Activated T-helper 17 cell treated with anti-CD3 and anti-CD28 coated beads, Interleukin-2, amount 50 U/mL, for 72 hours (primary cell): ENCODE measurements at regions not wholly inside any gene's neighbourhood (a gene's known extent, or its start where the extent isn't known, plus 50 kb on each side); places are given as distances from the start of the nearest gene placed in this dataset.
A peak's percentile ranks its signal among the peaks of the same experiment; 100 is the strongest.

Experiments used
- ATAC-seq: fragments of 150-1000 bp; cut with Tn5 transposase; replicated peaks from 2 replicates; pipeline ENCODE4 v1.10.0; 2021; ENCODE audit warnings: mild to moderate bottlenecking, moderate library complexity
- H3K27ac Mint-ChIP-seq: one replicate; pipeline ENCODE4 v1.8.0; 2022; ENCODE audit warnings: mixed read lengths
- H3K27me3 Mint-ChIP-seq: one replicate; pipeline ENCODE4 v1.8.0; 2022; ENCODE audit warnings: mixed read lengths
- H3K36me3 Mint-ChIP-seq: one replicate; pipeline ENCODE4 v1.8.0; 2022; ENCODE audit warnings: low read depth, mild to moderate bottlenecking, mixed read lengths
- H3K4me1 Mint-ChIP-seq: one replicate; pipeline ENCODE4 v1.8.0; 2022; ENCODE audit warnings: mixed read lengths
- H3K4me3 Mint-ChIP-seq: one replicate; pipeline ENCODE4 v1.8.0; 2022; ENCODE audit warnings: mild to moderate bottlenecking, mixed read lengths
- H3K9me3 Mint-ChIP-seq: one replicate; pipeline ENCODE4 v1.8.0; 2022; ENCODE audit warnings: mixed read lengths

DNA sequence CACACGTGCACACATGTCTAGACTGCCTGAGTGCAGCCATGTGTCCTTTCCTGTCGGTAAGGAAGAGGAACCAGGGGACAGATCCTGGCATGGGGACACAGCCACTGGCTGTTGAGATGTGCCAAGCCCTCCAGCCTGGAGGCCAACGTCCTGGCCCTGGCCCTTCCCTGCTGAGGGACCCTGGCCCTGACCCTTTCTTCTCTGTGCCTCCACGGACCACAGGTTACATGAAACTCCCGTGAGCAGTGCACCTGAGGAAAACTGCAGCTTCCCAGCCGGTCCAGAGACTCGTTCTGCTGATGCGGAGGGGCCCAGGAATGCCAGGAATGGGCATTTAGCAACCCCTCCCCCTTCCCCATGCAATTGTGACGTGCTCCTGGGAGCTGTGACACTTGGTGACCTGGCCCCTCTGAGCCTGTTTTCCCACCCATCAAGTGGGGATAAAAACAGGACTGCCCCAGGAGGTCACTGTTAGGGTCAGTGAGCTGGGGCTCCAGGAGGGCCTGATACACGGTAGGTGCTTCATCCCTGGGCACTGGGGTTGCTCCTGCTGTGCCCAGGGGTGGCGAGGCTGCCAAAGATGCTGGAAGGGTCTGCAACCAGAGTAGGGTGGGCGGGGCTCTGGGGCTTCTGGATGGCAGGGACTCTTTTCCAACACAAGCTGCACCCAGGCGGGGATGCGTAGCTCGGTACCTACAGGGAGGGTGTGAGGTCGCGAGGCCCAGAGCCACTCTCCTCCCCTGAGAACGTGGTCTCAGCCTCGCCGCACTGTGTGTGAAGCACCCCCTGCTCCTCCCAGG is 151.5 kb downstream of the C9orf50 start:
- ATAC-seq = no peak
- Mint-ChIP-seq H3K4me3 (no peak overlapping the region), H3K9me3 (no peaks in the 10 kb centered on the region), H3K4me1 (peaks cover 22% of the 10 kb centered on the region), H3K36me3 (no peaks in the 10 kb centered on the region), H3K27ac (peak overlapping the region; percentile 37), H3K27me3 (no peaks in the 10 kb centered on the region)

DNA sequence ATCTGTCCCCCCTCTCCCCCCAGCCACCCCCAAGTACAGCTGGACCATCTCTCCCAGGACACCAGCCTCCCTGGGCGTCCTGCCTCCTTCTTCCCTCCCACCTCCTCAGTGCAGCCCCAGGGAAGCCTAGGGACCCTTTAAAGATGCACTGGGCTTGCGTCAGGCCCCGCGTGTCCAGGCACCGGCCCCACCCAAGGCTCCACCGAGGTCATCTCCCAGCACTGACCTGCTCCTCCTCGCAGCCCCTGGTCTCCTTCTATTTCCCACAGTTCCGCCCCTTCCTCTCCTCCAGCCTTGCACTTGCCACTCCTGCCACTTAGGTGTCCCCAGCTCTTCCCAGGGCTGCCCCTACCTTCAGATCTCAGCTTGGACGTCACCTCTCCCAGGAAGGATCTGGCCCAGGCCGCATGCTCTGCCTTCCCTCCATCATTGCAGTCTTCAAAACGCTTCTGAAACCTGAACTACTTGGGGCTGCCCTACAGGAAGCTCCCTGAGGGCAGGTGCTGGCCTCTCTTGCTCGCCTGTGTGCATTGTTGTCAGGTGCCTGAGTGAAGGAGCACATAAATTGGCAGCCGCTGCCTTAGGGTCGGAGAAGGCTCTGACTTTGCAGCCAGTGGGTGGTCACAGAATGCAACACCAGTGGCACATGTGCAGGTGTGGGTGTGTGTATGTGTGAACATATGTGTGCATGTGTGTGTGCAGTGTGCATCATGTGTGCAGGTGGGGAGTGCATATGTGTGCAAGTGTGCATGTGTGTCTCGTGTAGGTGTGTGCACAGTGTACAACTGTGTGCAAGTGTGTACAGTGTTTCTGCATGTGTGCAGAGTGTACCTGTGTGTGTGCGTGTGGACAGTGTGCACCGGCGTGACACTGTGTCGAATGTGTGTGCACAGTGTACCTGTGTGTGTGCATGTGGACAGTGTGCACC is 152.9 kb downstream of the C9orf50 start:
- Mint-ChIP-seq H3K27me3 (no peaks in the 10 kb centered on the region), H3K36me3 (no peaks in the 10 kb centered on the region), H3K4me3 (no peak overlapping the region), H3K9me3 (no peaks in the 10 kb centered on the region), H3K4me1 (peaks cover 22% of the 10 kb centered on the region), H3K27ac (peak overlapping the region; percentile 34)
- no peak for ATAC-seq

DNA sequence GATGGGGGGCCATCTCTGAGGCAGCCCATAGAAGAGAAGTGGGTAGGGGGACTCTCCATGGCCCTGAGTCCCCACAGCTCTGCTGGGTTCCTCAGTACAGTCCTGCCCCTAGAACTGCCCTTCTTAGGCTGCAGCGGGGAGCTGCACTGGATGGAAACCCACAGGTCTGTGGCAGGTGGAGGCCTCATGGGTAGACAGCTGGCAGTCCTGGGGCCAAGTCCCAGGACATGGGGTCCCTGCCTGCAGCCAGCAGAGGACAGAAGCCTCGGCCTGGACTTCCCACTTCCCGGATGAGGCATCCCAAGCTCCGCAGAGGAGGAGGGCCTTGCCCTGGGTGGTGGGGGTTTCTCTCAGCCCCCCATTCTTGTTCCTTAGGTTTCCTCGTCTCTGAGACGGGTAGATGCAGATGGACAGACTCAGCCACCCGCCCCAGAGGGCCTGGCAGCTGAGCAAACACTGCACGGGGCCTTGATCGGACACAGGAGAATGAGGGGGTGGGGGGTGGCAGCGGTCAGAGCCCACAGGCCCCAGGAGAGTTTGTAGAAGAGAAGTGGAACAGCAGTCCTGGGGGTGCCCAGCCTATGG is 153.8 kb downstream of the C9orf50 start:
- ATAC-seq = no peak
- peaks cover 22% of the 10 kb centered on the region for H3K4me1 Mint-ChIP-seq
- no peak overlapping the region for H3K4me3 Mint-ChIP-seq
- no peaks in the 10 kb centered on the region for H3K36me3 Mint-ChIP-seq
- no peaks in the 10 kb centered on the region for H3K27me3 Mint-ChIP-seq
- H3K27ac Mint-ChIP-seq = no peak overlapping the region
- no peaks in the 10 kb centered on the region for H3K9me3 Mint-ChIP-seq

DNA sequence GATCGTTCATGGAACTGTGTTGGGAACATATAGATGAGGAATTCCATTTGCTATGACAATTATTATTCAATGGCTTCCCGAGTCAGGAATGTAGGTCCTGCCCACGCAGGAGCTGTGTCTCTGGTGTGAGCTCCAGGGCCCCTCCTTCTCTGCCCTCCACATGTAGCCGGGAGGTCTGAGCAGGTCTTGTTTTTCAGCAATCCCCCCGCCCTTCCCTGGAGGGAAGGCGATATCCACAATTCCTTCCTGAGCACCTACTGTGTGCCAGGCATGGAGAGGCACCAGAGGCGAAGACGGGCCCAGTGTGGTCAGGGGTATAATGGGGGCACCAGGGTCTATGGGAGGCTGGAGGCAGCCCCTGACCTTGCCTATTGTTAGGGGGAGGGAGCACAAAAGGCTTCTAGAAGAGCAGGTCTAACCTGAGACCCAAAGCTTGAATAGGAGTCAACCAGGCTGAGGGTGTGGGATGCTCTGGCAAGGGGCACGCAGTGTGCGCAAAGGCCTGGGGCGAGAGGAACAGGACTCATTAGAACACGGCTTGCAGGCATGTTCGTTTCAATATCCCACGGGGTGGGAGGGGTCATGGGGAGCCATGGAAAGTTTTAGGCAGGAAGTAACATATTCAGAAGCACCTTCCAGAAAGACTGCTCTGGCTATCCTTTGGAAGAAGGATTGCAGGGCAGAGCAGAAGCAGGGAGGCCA is 154.9 kb downstream of the C9orf50 start:
- H3K4me1 Mint-ChIP-seq = peaks cover 20% of the 10 kb centered on the region
- no peaks in the 10 kb centered on the region for H3K36me3 Mint-ChIP-seq
- no peak overlapping the region for H3K4me3 Mint-ChIP-seq
- no peak for ATAC-seq
- H3K27me3 Mint-ChIP-seq = no peaks in the 10 kb centered on the region
- H3K9me3 Mint-ChIP-seq = no peaks in the 10 kb centered on the region
- H3K27ac Mint-ChIP-seq = peak overlapping the region; percentile 17

DNA sequence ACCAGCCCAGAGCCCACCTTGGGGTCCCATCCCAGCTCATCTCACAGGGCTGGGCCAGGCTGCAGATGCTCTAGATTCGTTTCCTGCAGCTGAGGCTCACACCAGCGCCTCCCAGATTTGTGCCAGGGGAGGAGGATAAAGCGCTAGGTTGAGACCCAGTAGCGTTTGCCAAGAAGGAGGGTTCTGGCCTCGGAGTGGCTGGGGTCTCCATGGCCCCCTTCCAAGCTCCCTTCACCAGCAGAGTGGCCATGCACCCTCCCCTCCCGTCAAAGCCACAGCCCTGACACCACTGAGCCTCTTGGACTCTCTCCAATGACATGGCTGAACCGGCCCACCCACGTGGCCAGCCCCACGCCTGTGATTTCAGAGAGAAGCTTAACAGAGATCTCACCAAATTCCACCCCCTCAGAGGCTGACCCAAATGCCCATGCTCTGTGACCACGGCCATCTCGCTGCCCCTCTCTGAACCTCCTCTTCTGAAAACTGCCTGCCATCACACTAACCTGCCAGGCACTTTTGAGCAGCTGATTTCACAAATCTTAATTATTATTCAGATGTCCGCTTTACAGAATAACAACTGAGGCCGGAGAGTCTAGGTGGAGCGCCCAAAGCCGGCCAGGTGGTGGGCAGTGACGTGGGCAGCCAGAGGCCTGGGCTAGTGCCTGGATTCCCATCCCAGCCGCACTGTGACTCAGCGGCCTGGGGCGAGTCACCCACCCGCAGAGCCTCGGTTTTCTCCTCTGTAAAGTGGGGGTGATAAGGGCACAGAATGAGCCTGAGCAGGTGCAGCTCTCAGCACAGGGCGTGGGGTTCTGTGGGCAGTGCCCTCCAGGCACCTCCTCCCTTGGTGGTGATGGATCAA is 155.7 kb downstream of the C9orf50 start:
- peaks cover 18% of the 10 kb centered on the region for H3K4me1 Mint-ChIP-seq
- H3K27me3 Mint-ChIP-seq = no peaks in the 10 kb centered on the region
- ATAC-seq = peak; percentile 85
- peak overlapping the region; percentile 17 for H3K27ac Mint-ChIP-seq
- no peaks in the 10 kb centered on the region for H3K36me3 Mint-ChIP-seq
- H3K9me3 Mint-ChIP-seq = no peaks in the 10 kb centered on the region
- H3K4me3 Mint-ChIP-seq = no peak overlapping the region

DNA sequence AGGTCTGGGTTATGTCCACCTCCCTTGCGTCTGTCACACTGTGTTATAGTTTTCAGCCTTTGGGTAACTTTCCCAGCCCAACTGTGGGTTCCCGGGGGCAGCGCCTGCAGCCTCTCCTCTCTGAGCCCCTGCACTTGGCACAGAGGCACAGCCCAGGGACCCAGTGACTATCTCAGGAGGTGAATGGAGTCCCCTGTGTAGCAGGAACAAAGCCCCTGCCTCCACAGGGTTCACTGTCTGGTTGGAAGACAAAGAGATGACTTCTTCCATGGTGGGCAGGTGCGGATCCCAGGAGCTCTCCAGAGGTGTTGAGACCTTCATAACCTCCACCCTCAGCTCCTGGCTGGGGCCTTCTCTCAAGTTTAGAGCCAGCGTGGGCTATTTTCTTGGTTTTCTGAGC is 156.9 kb downstream of the C9orf50 start:
- Mint-ChIP-seq H3K36me3 (no peaks in the 10 kb centered on the region), H3K4me1 (peaks cover 18% of the 10 kb centered on the region), H3K27ac (no peak overlapping the region), H3K4me3 (no peak overlapping the region), H3K9me3 (no peaks in the 10 kb centered on the region), H3K27me3 (no peaks in the 10 kb centered on the region)
- ATAC-seq = no peak

DNA sequence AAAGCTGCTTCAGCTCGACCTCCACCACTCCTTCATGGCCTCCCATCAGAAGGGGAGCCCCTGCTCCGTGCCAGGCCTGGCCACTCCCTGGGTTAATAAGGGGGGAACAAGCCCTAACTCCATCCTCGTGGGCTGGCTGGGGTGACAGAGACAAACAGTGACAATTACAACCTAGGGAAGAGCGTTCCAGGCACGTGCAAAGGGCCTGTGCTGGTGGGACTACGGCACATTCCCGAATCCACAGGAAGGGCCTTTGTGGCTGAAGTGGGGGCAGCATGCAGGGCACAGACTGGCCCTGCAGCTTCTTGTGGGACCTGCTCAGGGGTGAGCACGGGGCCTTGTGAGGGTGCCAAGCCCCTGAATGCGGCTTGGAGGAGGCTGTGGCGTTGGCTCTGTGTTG is 157.4 kb downstream of the C9orf50 start:
- Mint-ChIP-seq H3K36me3 (no peaks in the 10 kb centered on the region), H3K9me3 (no peaks in the 10 kb centered on the region), H3K27me3 (no peaks in the 10 kb centered on the region), H3K27ac (no peak overlapping the region), H3K4me3 (no peak overlapping the region), H3K4me1 (peaks cover 17% of the 10 kb centered on the region)
- ATAC-seq = no peak

DNA sequence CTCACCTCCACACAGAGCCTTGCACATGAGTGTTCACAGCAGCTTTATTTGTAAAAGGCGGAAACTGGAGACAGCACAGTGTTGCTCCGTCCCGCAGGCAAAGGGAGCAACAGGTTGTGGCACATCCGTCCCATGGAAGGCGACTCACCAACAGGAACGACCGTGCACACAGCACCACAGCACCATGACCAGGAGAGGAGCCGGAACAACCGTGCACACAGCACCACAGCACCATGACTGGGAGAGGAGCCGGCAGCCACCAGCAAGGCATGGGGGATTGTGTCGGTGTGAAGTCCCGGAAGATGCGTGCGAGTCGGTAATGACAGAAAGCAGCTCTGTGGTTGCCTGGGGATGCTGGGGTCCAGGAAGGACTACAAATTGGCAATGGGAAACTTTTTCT is 158.5 kb downstream of the C9orf50 start:
- ATAC-seq = no peak
- H3K4me1 Mint-ChIP-seq = peaks cover 12% of the 10 kb centered on the region
- H3K9me3 Mint-ChIP-seq = no peaks in the 10 kb centered on the region
- H3K27me3 Mint-ChIP-seq = no peaks in the 10 kb centered on the region
- no peak overlapping the region for H3K27ac Mint-ChIP-seq
- H3K4me3 Mint-ChIP-seq = no peak overlapping the region
- no peaks in the 10 kb centered on the region for H3K36me3 Mint-ChIP-seq

DNA sequence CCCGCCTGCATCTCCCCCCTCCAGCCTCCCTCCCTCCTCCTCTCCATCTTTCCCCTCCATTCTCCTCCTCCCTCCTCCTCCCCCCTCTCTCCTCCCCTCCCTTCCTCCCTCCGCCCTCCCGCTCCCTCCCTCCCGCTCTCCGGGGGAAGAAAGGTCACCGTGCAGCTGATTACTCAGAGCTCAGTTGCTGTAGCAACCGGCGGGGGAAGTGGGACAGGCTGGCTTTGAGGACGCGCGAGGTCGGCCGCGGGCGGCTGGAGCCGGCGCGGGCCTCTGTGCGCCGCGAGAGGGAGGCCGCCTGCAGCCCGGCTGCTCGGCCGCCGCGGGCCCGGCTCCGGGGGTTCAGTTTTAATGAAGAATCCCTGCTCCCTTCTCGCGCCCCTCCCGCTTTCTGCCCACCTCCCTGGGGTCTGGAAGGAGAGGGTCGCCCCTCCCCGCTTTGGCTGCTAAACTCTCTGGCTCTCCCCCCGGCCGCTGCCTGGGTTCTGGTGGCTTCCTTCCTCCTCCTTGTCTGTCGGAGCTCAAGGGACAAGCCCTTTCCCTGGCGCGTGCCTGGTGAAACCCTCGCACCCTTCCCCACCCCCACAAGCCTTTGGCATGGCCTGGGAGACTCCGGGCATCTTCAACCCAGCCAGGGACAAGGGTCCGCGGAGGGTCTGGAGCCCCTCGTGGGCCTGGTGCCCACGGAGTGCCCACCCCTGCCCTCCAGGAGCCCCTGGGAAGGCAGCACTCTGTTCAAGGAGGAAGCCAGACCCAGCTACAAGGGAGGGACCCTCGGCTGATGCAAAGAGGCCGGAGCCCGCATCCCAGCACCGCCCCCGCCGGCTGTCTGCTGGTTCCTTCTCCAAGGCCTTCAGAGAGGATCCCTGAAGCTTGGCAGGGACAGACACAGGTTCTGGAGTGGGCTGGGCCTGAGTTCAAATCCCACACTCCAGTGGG is 160.3 kb downstream of the C9orf50 start:
- H3K27ac Mint-ChIP-seq = peak overlapping the region; percentile 93
- H3K27me3 Mint-ChIP-seq = no peaks in the 10 kb centered on the region
- H3K36me3 Mint-ChIP-seq = no peaks in the 10 kb centered on the region
- peak overlapping the region; percentile 71 for H3K4me3 Mint-ChIP-seq
- no peaks in the 10 kb centered on the region for H3K9me3 Mint-ChIP-seq
- peak; percentile 82 for ATAC-seq
- peaks cover 23% of the 10 kb centered on the region for H3K4me1 Mint-ChIP-seq

DNA sequence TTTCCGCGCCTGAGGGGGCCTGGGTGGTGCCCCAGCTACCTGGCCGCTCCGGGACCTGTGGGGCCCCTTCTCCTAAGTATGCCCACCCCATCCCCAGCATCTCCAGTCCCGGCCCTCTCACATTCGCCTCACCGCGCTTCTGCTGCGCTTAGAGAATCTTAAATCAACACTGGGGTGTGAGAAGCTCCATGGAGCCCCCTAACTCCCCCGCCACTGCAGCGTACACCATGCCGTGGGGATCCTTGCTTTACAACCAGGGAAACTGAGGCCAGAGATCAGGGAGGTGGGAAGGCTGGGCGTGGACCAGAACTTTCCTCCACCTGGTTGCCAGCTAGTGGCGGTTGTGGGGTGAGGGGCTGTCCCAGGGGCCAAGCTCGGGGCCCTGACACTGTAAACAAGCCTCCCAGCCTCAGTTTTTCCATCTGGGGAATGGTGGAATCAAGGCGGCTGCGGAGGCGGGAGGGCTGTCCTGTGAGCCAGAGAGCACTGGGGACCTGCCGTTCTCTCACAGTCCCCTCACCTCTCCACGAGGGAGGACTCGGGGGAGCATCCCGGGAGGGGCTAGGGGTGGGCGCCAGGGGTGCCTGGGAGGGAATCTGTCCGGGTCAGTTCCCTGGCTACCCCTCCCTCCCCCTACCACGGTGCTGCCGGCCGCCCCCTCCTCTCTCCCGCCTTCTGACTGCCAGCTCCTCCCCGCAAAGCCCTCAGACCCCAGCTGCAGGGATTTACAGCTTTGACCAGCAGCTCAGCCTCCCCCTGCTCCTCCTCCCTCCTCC is 161.2 kb downstream of the C9orf50 start:
- ATAC-seq = peak; percentile 72
- Mint-ChIP-seq H3K4me1 (peaks cover 18% of the 10 kb centered on the region), H3K27ac (peak overlapping the region; percentile 93), H3K36me3 (no peaks in the 10 kb centered on the region), H3K27me3 (no peaks in the 10 kb centered on the region), H3K4me3 (peak overlapping the region; percentile 71), H3K9me3 (no peaks in the 10 kb centered on the region)

DNA sequence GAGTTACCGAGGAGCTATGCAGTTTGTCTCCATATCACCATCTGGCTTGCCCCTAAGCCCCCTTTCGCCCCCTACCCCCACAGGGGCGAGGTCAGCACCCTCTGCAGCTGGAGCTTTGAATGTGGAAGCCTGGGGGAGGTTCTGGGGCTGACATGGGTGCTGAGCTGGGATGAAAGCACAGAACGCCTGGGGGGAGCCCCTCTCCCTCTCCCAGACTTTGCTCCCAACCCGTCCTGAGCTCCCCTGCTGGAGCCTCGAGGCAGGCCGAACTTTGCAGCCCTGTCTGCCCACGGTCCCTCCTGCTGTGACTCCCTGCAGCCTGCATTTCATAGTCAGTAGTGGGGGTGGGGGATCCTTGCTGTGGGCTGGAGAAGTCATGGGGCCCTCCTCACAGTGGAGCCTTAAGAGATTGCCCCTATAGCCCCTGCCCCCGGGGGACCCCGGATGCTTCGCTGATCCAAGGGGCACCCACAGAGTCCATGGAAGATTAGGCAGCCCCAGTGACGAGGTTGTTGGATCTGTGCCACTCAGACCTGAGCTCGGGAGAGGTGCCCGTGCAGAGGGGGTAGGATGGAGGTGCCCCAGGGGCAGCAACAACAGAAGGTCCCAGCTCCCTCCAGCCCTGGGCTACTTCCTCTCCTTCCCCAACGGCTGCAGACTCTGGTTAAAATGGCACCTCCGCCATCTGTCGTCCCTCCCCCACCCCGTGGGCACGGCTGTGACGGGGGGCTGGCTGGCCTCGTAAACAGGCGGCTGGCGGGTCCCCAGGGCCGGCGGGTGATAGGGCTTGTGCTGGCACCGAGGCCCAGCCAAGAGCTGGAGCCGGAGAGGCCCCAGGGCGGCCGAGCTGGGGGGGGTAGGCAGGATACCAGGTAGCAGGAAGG is 162.0 kb downstream of the C9orf50 start:
- H3K4me3 Mint-ChIP-seq = peak overlapping the region; percentile 71

More for the DNA sequence above, 162.0 kb downstream of the C9orf50 start:
- peak; percentile 5 for ATAC-seq
- Mint-ChIP-seq H3K9me3 (no peaks in the 10 kb centered on the region), H3K4me1 (peaks cover 18% of the 10 kb centered on the region), H3K36me3 (no peaks in the 10 kb centered on the region), H3K27me3 (no peaks in the 10 kb centered on the region), H3K27ac (peak overlapping the region; percentile 83)
